ENCODE measurements at regions not wholly inside any gene's neighbourhood (a gene's known extent, or its start where the extent isn't known, plus 50 kb on each side); places are given as distances from the start of the nearest gene placed in this dataset.

DNA sequence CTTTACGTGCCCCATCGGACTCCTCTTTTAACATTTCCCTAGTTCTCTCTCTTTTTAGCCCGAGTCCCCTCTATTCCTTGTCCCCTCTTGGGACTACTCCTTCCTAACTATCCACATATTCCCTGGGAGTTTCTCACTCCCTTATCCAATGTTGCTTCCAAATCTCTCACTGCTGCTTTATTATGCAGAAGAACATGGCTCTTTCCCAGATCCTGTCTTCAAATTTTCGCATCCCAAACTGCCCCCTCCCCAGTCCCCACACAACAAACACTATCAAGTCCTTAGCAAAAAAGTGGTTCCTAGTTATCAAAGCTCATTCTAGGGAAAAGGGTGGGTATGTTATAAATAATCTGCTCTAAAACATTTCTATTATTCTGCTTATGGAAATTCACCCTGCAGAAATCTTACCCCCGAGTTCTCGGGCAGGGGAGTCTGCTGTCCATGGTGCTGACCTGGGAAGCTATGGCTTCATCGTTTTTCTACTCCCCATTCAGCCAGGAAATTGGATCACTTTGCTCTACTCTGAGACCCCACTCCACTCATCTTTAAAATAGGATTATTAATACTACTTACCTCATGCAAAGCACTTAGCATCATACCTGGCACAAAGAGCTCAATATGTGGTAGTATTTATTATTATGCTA lies 393.5 kb downstream of the BUD13 start:
- no peak overlapping the region for H3K4me3 Mint-ChIP-seq (ENCODE audit: unreplicated experiment)
- H3K9me3 Mint-ChIP-seq (ENCODE audit: unreplicated experiment), result no peaks in the 10 kb centered on the region
- no peaks in the 10 kb centered on the region for H3K36me3 Mint-ChIP-seq (ENCODE audit: low read depth, unreplicated experiment)
- no peaks in the 10 kb centered on the region for H3K4me1 Mint-ChIP-seq (ENCODE audit: unreplicated experiment)
- H3K27ac Mint-ChIP-seq (ENCODE audit: unreplicated experiment), result no peak overlapping the region
- peak; percentile 76 for DNase-seq (ENCODE audit: low spot score)
- TF ChIP-seq, protein P1, sequence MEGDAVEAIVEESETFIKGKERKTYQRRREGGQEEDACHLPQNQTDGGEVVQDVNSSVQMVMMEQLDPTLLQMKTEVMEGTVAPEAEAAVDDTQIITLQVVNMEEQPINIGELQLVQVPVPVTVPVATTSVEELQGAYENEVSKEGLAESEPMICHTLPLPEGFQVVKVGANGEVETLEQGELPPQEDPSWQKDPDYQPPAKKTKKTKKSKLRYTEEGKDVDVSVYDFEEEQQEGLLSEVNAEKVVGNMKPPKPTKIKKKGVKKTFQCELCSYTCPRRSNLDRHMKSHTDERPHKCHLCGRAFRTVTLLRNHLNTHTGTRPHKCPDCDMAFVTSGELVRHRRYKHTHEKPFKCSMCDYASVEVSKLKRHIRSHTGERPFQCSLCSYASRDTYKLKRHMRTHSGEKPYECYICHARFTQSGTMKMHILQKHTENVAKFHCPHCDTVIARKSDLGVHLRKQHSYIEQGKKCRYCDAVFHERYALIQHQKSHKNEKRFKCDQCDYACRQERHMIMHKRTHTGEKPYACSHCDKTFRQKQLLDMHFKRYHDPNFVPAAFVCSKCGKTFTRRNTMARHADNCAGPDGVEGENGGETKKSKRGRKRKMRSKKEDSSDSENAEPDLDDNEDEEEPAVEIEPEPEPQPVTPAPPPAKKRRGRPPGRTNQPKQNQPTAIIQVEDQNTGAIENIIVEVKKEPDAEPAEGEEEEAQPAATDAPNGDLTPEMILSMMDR (IDR thresholded peaks at IDR 0.05; ENCODE audit: unreplicated experiment), result no peak
- H3K27me3 Mint-ChIP-seq (ENCODE audit: unreplicated experiment), result peaks cover 4% of the 10 kb centered on the region

DNA sequence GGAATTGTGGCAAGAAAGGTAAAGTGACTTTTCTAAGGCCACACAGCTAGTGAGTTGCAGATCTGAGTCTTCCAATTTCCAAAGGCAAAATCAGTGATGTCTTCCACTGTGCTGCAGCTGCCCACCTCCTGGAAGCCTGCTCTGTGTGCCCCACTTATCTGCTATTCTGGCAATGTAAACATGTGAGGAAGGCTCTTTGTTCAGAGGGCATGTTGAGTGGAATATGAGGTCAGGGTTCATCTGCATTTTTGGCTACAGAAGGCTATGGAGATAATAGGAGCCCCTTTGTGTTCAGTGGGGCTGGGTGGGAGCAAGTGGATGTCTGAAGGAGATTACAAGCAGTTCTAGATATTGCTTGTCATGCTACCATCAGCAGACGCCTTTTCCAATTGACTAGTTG lies 396.2 kb downstream of the BUD13 start:
- Mint-ChIP-seq H3K4me3 (ENCODE audit: unreplicated experiment) (no peak overlapping the region), H3K27ac (ENCODE audit: unreplicated experiment) (no peak overlapping the region), H3K36me3 (ENCODE audit: low read depth, unreplicated experiment) (no peaks in the 10 kb centered on the region), H3K4me1 (ENCODE audit: unreplicated experiment) (no peaks in the 10 kb centered on the region), H3K9me3 (ENCODE audit: unreplicated experiment) (no peaks in the 10 kb centered on the region), H3K27me3 (ENCODE audit: unreplicated experiment) (peaks cover 4% of the 10 kb centered on the region)
- no peak for DNase-seq (ENCODE audit: low spot score)
- TF ChIP-seq, protein P1 (IDR thresholded peaks at IDR 0.05; ENCODE audit: unreplicated experiment), result no peak

DNA sequence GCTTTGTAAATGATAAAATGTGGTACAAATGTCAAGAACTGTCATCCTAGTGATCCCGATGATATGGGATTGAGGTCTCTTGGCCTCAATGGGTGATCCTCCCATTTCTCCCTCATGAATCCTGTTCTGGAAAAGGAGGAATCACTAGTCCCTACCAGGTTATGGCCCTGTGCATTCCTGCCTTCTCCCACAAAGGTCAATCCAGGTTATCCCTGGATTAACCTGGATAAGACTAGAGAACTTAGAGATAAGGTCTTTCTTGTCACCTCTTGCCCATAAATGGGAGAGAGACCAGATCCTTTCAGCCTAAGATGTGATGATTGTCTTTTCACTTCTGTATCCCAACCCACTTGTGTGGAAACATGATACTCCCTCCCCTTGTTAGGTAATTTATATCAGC lies 396.7 kb downstream of the BUD13 start:
- TF ChIP-seq, protein P1 (IDR thresholded peaks at IDR 0.05; ENCODE audit: unreplicated experiment), result no peak
- peaks cover 4% of the 10 kb centered on the region for H3K27me3 Mint-ChIP-seq (ENCODE audit: unreplicated experiment)
- no peaks in the 10 kb centered on the region for H3K36me3 Mint-ChIP-seq (ENCODE audit: low read depth, unreplicated experiment)
- no peaks in the 10 kb centered on the region for H3K9me3 Mint-ChIP-seq (ENCODE audit: unreplicated experiment)
- H3K4me3 Mint-ChIP-seq (ENCODE audit: unreplicated experiment), result no peak overlapping the region
- H3K4me1 Mint-ChIP-seq (ENCODE audit: unreplicated experiment), result no peaks in the 10 kb centered on the region
- DNase-seq (ENCODE audit: low spot score), result no peak
- no peak overlapping the region for H3K27ac Mint-ChIP-seq (ENCODE audit: unreplicated experiment)

DNA sequence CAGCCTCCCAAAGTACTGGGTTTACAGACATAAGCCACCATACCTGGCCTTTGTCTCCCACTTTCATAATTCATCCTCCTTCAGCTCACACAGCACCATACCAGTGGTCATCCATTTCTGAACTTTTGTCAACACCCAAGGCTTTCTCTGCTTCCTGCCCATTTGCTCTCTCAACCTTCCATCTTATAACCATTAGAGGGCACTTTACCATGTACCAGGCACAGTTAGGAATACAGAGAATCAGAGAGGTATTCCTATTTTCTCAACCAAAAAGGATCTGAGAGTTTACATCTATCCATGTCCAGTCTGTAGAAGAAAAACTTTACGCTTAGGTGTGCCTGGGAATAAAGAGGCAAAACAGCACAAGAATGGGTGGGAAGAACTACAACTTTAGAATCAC lies 397.6 kb downstream of the BUD13 start:
- Mint-ChIP-seq H3K4me3 (ENCODE audit: unreplicated experiment) (no peak overlapping the region), H3K27me3 (ENCODE audit: unreplicated experiment) (peaks cover 4% of the 10 kb centered on the region), H3K36me3 (ENCODE audit: low read depth, unreplicated experiment) (no peaks in the 10 kb centered on the region), H3K4me1 (ENCODE audit: unreplicated experiment) (no peaks in the 10 kb centered on the region), H3K9me3 (ENCODE audit: unreplicated experiment) (no peaks in the 10 kb centered on the region), H3K27ac (ENCODE audit: unreplicated experiment) (no peak overlapping the region)
- no peak for DNase-seq (ENCODE audit: low spot score)
- TF ChIP-seq, protein P1 (IDR thresholded peaks at IDR 0.05; ENCODE audit: unreplicated experiment), result no peak

DNA sequence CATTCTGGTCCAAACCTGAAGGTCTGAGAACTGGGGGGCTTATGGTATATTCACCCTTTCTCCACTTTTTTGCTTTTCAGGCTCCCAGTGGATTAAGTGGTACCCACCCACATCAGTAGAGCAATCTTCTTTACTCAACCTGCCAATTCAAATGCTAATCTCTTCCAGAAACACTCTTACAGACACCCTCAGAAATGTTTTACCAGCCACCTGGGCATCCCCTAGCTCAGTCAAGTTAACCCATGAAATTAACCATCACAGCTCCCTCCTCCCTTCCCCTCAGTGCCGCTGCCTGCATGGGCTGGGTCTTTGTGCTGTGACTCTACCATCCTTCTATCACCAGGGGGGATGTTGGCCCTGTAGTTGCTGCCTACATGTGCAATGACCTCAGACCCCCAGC lies 398.7 kb downstream of the BUD13 start:
- Mint-ChIP-seq H3K9me3 (ENCODE audit: unreplicated experiment) (no peaks in the 10 kb centered on the region), H3K27me3 (ENCODE audit: unreplicated experiment) (peaks cover 2% of the 10 kb centered on the region), H3K4me1 (ENCODE audit: unreplicated experiment) (no peaks in the 10 kb centered on the region), H3K36me3 (ENCODE audit: low read depth, unreplicated experiment) (no peaks in the 10 kb centered on the region), H3K27ac (ENCODE audit: unreplicated experiment) (no peak overlapping the region), H3K4me3 (ENCODE audit: unreplicated experiment) (no peak overlapping the region)
- no peak for DNase-seq (ENCODE audit: low spot score)
- TF ChIP-seq, protein P1 (IDR thresholded peaks at IDR 0.05; ENCODE audit: unreplicated experiment), result no peak

Data from endothelial cell (in vitro differentiated cells).